HG02678 (cell line): ENCODE measurements at regions not wholly inside any gene's neighbourhood (a gene's known extent, or its start where the extent isn't known, plus 50 kb on each side); places are given as distances from the start of the nearest gene placed in this dataset.
"Not testable (repeated sequence)": the region's sequence is repeated elsewhere in the genome, so short reads cannot be mapped to it uniquely, and the experiment has no call there.

Experiments used
- ATAC-seq: cut with Tn5 transposase; IDR thresholded peaks from one replicate; pipeline ENCODE4 v1.9.1; 2021; ENCODE audit warnings: mild to moderate bottlenecking, moderate library complexity; ENCODE audit not compliant: unreplicated experiment

- no peak for ATAC-seq
Measured at GRCh38 chr14:34104489-34105397, 153.9 kb upstream of the EGLN3 start.

- no peak for ATAC-seq
Measured at GRCh38 chr14:34103176-34103575, 152.3 kb upstream of the EGLN3 start.

GRCh38 chr14:34099635-34100034, 148.8 kb upstream of the EGLN3 start:
- ATAC-seq, result no peak

- ATAC-seq, result no peak
Measured at GRCh38 chr14:34098985-34099349, 148.1 kb upstream of the EGLN3 start.

- ATAC-seq, result no peak
Measured at GRCh38 chr14:34098045-34098984, 147.4 kb upstream of the EGLN3 start.

GRCh38 chr14:34097644-34098043, 146.8 kb upstream of the EGLN3 start:
- ATAC-seq, result no peak

- ATAC-seq, result no peak
Measured at GRCh38 chr14:34094384-34094783, 143.5 kb upstream of the EGLN3 start.

GRCh38 chr14:34093883-34094282, 143.0 kb upstream of the EGLN3 start:
- no peak for ATAC-seq

GRCh38 chr14:34090451-34090850, 139.6 kb upstream of the EGLN3 start:
- ATAC-seq, result no peak

- ATAC-seq, result no peak
Measured at GRCh38 chr14:34088914-34089313, 138.0 kb upstream of the EGLN3 start.

- ATAC-seq, result peak; percentile 80
Measured at GRCh38 chr14:34087571-34087970, 136.7 kb upstream of the EGLN3 start.

- ATAC-seq, result no peak
Measured at GRCh38 chr14:34086223-34086757, 135.4 kb upstream of the EGLN3 start.

GRCh38 chr14:34085695-34086094, 134.8 kb upstream of the EGLN3 start:
- no peak for ATAC-seq

GRCh38 chr14:34081576-34082136, 130.8 kb upstream of the EGLN3 start:
- no peak for ATAC-seq

GRCh38 chr14:34081101-34081575, 130.3 kb upstream of the EGLN3 start:
- ATAC-seq, result peak; percentile 57

- ATAC-seq, result not testable (repeated sequence)
Measured at GRCh38 chr14:34079643-34080042, 128.8 kb upstream of the EGLN3 start.

GRCh38 chr14:34078117-34078743, 127.4 kb upstream of the EGLN3 start:
- no peak for ATAC-seq

- ATAC-seq, result no peak
Measured at GRCh38 chr14:34075826-34076225, 125.0 kb upstream of the EGLN3 start.

- ATAC-seq, result peak; percentile 57
Measured at GRCh38 chr14:34075042-34075744, 124.3 kb upstream of the EGLN3 start.

GRCh38 chr14:34072921-34073320, 122.0 kb upstream of the EGLN3 start:
- ATAC-seq, result peak; percentile 45
